WERI-Rb-1 (cell line): ENCODE measurements at regions not wholly inside any gene's neighbourhood (a gene's known extent, or its start where the extent isn't known, plus 50 kb on each side); places are given as distances from the start of the nearest gene placed in this dataset.

ENCODE experiments used
- DNase-seq: peaks from one replicate; pipeline ENCODE4 v3.0.0-alpha.2; 2020
- H3K27ac ChIP-seq: fragments of 250-450 bp; sonication (Bioruptor Pico); 2 replicates; pipeline ENCODE4 v1.5.1; 2020; ENCODE audit warnings: mild to moderate bottlenecking, moderate library complexity
- H3K27me3 ChIP-seq: fragments of 250-450 bp; sonication (Bioruptor Pico); 2 replicates; pipeline ENCODE4 v1.5.1; 2021; ENCODE audit warnings: mild to moderate bottlenecking, low read depth, moderate library complexity; ENCODE audit not compliant: insufficient read depth, severe bottlenecking
- H3K36me3 ChIP-seq: fragments of 250-450 bp; sonication (Bioruptor Pico); 2 replicates; pipeline ENCODE4 v1.5.1; 2020; ENCODE audit warnings: mild to moderate bottlenecking, moderate library complexity
- H3K4me3 ChIP-seq: 2 replicates; pipeline ENCODE4 v1.5.1; 2011; ENCODE audit warnings: low read depth, mild to moderate bottlenecking, control low read depth, low read length
- H3K9me3 ChIP-seq: fragments of 250-450 bp; sonication (Bioruptor Pico); 2 replicates; pipeline ENCODE4 v1.5.1; 2021; ENCODE audit warnings: mild to moderate bottlenecking, moderate library complexity; ENCODE audit not compliant: severe bottlenecking
- CTCF ChIP-seq: IDR thresholded peaks from 2 replicates; pipeline ENCODE4 v1.5.1; 2011; ENCODE audit warnings: low read depth, mild to moderate bottlenecking, control low read depth, inconsistent platforms, low read length

DNA sequence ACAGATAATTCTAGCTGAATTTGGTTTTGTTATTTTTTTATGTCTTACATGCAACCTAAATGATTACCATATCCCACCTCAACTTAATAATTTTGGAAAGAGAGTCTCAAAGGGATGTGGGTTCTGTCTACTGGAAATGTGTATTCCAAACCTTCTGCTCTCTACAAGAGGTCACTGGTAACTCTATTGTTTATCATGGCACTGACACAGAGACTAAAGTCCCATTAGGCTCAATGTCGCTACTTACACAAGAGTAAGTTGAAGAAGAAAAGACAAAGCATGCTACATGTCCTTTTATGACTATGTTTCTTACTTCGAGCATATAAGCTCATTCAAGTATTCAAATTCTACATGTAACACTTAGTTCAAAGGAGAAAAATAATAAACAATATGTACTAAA, 460.3 kb upstream of the EPHA6 start:
- peaks cover 13% of the 10 kb centered on the region for H3K27me3 ChIP-seq
- H3K27ac ChIP-seq = no peak overlapping the region
- TF ChIP-seq CTCF = no peak

GRCh38 chr3:96354742-96355141, 459.7 kb upstream of the EPHA6 start:
- Histone ChIP-seq H3K27me3 (peaks cover 7% of the 10 kb centered on the region), H3K4me3 (no peak overlapping the region), H3K36me3 (no peaks in the 10 kb centered on the region), H3K27ac (no peak overlapping the region), H3K9me3 (no peaks in the 10 kb centered on the region)
- no peak for TF ChIP-seq CTCF
- DNase-seq = no peak

More for the DNA sequence above, 460.3 kb upstream of the EPHA6 start:
- H3K36me3 ChIP-seq = no peaks in the 10 kb centered on the region
- no peaks in the 10 kb centered on the region for H3K9me3 ChIP-seq
- no peak overlapping the region for H3K4me3 ChIP-seq
- no peak for DNase-seq

DNA sequence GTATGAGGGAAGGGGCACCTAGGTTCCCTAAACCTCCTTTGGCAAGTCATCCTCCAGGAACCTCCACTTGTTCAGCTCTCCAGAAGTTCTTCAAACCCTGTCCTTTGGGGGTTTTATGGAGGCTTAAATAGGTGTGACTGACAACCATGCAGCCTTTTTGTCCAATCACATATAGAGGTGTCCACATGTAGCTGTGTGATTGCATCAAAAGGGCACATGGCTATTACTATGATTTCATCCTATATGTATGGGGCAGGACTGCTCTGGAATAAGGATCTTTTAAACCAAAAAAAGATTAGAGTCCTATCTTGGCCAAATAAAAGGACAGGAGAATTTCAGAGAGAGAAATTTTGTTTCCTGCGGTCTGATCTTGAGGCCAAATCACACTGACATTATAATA, 453.2 kb upstream of the EPHA6 start:
- Histone ChIP-seq H3K9me3 (no peaks in the 10 kb centered on the region), H3K4me3 (no peak overlapping the region), H3K36me3 (no peaks in the 10 kb centered on the region), H3K27me3 (peaks cover 4% of the 10 kb centered on the region), H3K27ac (no peak overlapping the region)
- no peak for DNase-seq
- TF ChIP-seq CTCF = no peak

DNA sequence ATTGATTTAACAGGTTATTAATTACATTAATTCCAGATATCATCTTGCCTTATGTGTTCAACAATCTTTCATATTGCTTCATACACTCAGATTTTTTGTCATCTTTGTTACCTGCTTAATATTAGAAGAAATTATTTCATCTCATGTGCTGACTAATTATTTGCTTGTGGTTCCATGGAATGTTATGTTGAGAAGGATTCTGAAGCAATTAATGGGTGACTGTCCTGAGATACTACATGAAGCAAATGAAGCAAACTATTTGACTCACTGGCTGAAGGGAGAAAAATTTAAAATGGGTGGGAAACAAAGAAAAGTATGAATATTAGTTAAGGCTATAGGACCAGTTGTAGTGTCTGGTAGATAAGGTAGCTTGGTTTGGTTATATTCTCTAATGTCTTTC, 443.8 kb upstream of the EPHA6 start:
- H3K27ac ChIP-seq = no peak overlapping the region
- no peak overlapping the region for H3K4me3 ChIP-seq
- H3K36me3 ChIP-seq = no peaks in the 10 kb centered on the region
- DNase-seq = no peak
- no peak for TF ChIP-seq CTCF
- no peaks in the 10 kb centered on the region for H3K9me3 ChIP-seq
- no peaks in the 10 kb centered on the region for H3K27me3 ChIP-seq

DNA sequence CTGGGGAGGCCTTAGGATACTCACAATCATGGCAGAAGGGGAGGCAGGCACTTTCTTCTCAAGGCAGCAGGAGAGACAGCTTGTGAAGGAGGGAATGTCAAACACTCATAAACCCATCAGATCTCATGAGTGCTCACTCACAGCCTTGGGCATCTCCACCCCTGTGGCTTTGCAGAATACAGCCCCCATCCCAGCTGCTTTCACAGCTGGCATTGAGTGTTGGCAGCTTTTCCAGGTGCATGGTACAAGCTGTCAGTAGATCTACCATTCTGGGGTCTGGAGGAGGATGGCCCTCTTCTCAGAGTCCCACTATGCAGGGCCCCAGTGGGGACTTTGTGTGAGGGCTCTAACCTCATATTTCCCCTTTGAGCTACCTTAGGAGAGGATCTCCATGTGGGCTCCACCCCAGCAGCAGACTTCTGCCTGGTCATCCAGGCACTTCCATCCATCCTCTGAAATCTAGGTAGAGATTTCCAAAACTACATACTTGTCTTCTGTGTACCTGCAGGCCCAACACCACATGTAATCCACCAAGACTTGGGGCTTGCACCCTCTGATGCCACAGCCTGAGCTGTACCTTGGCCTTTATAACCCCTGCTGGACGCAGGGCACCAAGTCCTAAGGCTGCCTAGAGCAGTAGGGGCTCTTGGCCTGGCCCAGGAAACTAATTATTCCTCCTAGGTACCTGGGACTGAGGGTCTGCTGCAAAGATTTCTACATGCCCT, 404.2 kb upstream of the EPHA6 start:
- Histone ChIP-seq H3K36me3 (no peaks in the 10 kb centered on the region), H3K27ac (no peak overlapping the region), H3K4me3 (no peak overlapping the region), H3K9me3 (no peaks in the 10 kb centered on the region), H3K27me3 (peaks cover 9% of the 10 kb centered on the region)
- no peak for TF ChIP-seq CTCF
- no peak for DNase-seq
